ENCODE measurements at regions not wholly inside any gene's neighbourhood (a gene's known extent, or its start where the extent isn't known, plus 50 kb on each side); places are given as distances from the start of the nearest gene placed in this dataset.

DNA sequence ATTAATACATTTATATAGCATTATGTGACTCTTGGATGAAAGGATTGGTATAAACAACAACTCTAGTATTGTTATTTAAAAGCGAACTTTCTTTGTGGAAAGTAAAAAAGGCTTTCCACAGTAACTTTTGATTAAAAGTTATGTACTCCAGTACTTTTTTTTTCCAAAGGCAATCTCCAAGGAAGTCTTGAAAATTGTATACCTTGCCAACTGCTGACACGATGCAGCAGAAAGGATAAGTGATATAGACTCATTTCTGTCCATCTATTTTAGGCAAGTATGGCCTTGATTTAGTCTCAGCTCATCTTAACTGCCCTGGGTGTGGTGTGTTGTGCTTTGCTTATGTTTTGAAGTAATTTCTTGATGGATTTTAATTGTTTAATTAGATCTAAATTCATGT lies 79.7 kb downstream of the OTOL1 start:
- TF ChIP-seq, protein P1, sequence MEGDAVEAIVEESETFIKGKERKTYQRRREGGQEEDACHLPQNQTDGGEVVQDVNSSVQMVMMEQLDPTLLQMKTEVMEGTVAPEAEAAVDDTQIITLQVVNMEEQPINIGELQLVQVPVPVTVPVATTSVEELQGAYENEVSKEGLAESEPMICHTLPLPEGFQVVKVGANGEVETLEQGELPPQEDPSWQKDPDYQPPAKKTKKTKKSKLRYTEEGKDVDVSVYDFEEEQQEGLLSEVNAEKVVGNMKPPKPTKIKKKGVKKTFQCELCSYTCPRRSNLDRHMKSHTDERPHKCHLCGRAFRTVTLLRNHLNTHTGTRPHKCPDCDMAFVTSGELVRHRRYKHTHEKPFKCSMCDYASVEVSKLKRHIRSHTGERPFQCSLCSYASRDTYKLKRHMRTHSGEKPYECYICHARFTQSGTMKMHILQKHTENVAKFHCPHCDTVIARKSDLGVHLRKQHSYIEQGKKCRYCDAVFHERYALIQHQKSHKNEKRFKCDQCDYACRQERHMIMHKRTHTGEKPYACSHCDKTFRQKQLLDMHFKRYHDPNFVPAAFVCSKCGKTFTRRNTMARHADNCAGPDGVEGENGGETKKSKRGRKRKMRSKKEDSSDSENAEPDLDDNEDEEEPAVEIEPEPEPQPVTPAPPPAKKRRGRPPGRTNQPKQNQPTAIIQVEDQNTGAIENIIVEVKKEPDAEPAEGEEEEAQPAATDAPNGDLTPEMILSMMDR (IDR thresholded peaks at IDR 0.05) = no peak
- TF ChIP-seq EZH2phosphoT487 (IDR thresholded peaks at IDR 0.05) = no peak
- no peak for TF ChIP-seq EZH2 (IDR thresholded peaks at IDR 0.05)
- no peaks in the 10 kb centered on the region for H3F3A ChIP-seq (ENCODE audit: low read depth)
- no peak overlapping the region for H3K9ac ChIP-seq
- no peaks in the 10 kb centered on the region for H3K79me2 ChIP-seq (ENCODE audit: low read depth)
- no peak for DNase-seq (ENCODE audit: low spot score)
- Mint-ChIP-seq H3K27ac (peak overlapping the region; percentile 84), H3K4me3 (no peak overlapping the region), H3K36me3 (no peaks in the 10 kb centered on the region), H3K4me1 (peaks cover 48% of the 10 kb centered on the region), H3K9me3 (no peaks in the 10 kb centered on the region), H3K27me3 (ENCODE audit: insufficient read depth, low read depth) (no peaks in the 10 kb centered on the region)
- H3K4me3 ChIP-seq = no peak overlapping the region
- no peaks in the 10 kb centered on the region for H3K36me3 ChIP-seq
- H3K27ac ChIP-seq = no peak overlapping the region
- H3K4me1 ChIP-seq = no peaks in the 10 kb centered on the region
- no peaks in the 10 kb centered on the region for H3K9me3 ChIP-seq (ENCODE audit: low read depth)
- no peak overlapping the region for H2AFZ ChIP-seq (replicated peaks)
- no peaks in the 10 kb centered on the region for H3K27me3 ChIP-seq
- H4K20me1 ChIP-seq (ENCODE audit: low read depth) = no peaks in the 10 kb centered on the region
- H3K4me2 ChIP-seq = no peak overlapping the region

DNA sequence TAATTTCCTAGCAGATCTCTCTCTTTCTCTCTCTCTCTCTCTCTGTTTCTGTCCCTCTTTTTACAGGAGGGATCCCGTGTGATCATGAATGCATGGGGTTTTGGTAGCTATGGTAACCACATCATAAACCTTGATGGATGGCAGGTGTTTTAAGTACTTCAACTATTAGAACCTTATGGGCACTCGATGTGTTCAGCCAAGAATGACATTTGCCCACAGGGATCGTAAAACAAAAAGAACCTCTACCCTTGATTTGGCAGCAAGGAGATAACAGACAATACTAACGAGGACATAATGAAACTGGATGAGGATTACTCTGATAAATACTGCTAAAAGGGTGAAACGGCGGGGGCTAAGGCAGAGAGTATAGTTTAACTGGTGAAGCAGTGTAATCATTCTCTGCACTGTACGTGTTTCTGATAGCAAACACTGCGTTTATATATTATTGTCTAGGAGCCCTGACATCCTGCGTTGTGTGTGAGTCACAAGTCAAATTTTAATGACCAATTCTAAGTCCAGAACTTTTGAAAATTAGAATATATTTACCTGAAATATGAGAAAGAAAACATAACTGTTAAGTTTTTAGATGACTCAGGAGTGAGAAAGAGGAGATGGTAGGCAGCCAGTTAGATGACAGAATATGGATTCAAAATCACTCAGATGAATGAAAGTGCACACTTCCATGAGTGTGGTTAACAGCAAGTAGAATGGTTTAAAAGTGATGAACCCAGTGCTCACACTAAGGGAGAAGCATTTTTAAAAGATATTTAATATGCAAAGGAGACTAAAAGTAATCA lies 80.3 kb downstream of the OTOL1 start:
- Mint-ChIP-seq H3K27ac (peak overlapping the region; percentile 84), H3K4me3 (no peak overlapping the region), H3K9me3 (no peaks in the 10 kb centered on the region), H3K4me1 (peaks cover 53% of the 10 kb centered on the region), H3K36me3 (no peaks in the 10 kb centered on the region), H3K27me3 (ENCODE audit: insufficient read depth, low read depth) (no peaks in the 10 kb centered on the region)
- no peaks in the 10 kb centered on the region for H3K9me3 ChIP-seq (ENCODE audit: low read depth)
- H3K4me2 ChIP-seq = no peak overlapping the region
- no peak for DNase-seq (ENCODE audit: low spot score)
- H3K36me3 ChIP-seq = no peaks in the 10 kb centered on the region
- H3F3A ChIP-seq (ENCODE audit: low read depth) = no peaks in the 10 kb centered on the region
- H4K20me1 ChIP-seq (ENCODE audit: low read depth) = no peaks in the 10 kb centered on the region
- H3K27me3 ChIP-seq = no peaks in the 10 kb centered on the region
- H3K4me1 ChIP-seq = no peaks in the 10 kb centered on the region
- TF ChIP-seq EZH2phosphoT487 (IDR thresholded peaks at IDR 0.05) (no peak), EZH2 (IDR thresholded peaks at IDR 0.05) (no peak)
- TF ChIP-seq, protein P1 (IDR thresholded peaks at IDR 0.05) = no peak
- no peak overlapping the region for H3K9ac ChIP-seq
- no peak overlapping the region for H3K27ac ChIP-seq
- no peak overlapping the region for H2AFZ ChIP-seq (replicated peaks)
- H3K79me2 ChIP-seq (ENCODE audit: low read depth) = no peaks in the 10 kb centered on the region
- H3K4me3 ChIP-seq = no peak overlapping the region

DNA sequence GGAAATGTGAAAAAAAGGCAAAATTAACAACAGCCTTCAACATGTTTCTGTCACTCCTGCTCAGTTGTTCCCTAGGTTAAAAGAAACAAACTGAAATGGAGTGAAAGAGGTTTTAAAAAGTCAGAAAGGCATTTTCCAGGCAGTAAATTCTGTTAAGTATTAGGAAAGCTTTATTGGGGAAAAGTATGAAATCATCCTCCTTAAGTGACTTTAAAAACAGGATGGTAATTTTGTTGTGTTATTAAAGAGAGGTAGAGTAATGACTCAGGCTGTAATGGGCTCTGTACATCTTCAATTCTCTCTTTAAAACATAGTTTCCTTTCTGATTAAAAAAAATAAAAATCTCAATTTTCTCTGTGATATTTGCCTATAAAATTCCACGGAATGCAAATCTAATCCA lies 81.1 kb downstream of the OTOL1 start:
- Histone ChIP-seq H3K27ac (no peak overlapping the region), H3F3A (ENCODE audit: low read depth) (no peaks in the 10 kb centered on the region), H3K4me1 (no peaks in the 10 kb centered on the region), H3K9me3 (ENCODE audit: low read depth) (no peaks in the 10 kb centered on the region), H3K4me2 (no peak overlapping the region), H3K27me3 (no peaks in the 10 kb centered on the region), H3K36me3 (no peaks in the 10 kb centered on the region), H3K79me2 (ENCODE audit: low read depth) (no peaks in the 10 kb centered on the region), H4K20me1 (ENCODE audit: low read depth) (no peaks in the 10 kb centered on the region), H2AFZ (replicated peaks) (no peak overlapping the region), H3K9ac (no peak overlapping the region), H3K4me3 (no peak overlapping the region)
- Mint-ChIP-seq H3K27me3 (ENCODE audit: insufficient read depth, low read depth) (no peaks in the 10 kb centered on the region), H3K4me1 (peaks cover 53% of the 10 kb centered on the region), H3K36me3 (no peaks in the 10 kb centered on the region), H3K9me3 (no peaks in the 10 kb centered on the region), H3K27ac (no peak overlapping the region), H3K4me3 (no peak overlapping the region)
- TF ChIP-seq EZH2 (IDR thresholded peaks at IDR 0.05) (no peak), EZH2phosphoT487 (IDR thresholded peaks at IDR 0.05) (no peak)
- TF ChIP-seq, protein P1 (IDR thresholded peaks at IDR 0.05) = no peak
- DNase-seq (ENCODE audit: low spot score) = no peak
